Ishikawa (cell line): ENCODE measurements at regions not wholly inside any gene's neighbourhood (a gene's known extent, or its start where the extent isn't known, plus 50 kb on each side); places are given as distances from the start of the nearest gene placed in this dataset.

Experiments
- CEBPB ChIP-seq: IDR thresholded peaks from 2 replicates; pipeline ENCODE4 v1.6.1; 2012
- CREB1 ChIP-seq: IDR thresholded peaks from 2 replicates; pipeline ENCODE4 v1.6.1; 2012; ENCODE audit warnings: low read depth
- EP300 ChIP-seq: IDR thresholded peaks from 2 replicates; pipeline ENCODE4 v1.6.1; 2012; ENCODE audit warnings: borderline replicate concordance
- FOXM1 ChIP-seq: IDR thresholded peaks from 2 replicates; pipeline ENCODE4 v1.6.1; 2012; ENCODE audit warnings: low read depth, borderline replicate concordance
- TCF12 ChIP-seq: IDR thresholded peaks from 2 replicates; pipeline ENCODE4 v1.6.1; 2012; ENCODE audit warnings: low read depth
- YY1 ChIP-seq: IDR thresholded peaks from 2 replicates; pipeline ENCODE4 v1.6.1; 2012; ENCODE audit warnings: low read depth
- ZBTB7A ChIP-seq: IDR thresholded peaks from 2 replicates; pipeline ENCODE4 v1.6.1; 2012; ENCODE audit warnings: low read depth
- TF ChIP-seq, protein P1 (sequence below): IDR thresholded peaks from 2 replicates; pipeline ENCODE4 v1.6.1; 2012; ENCODE audit warnings: low read depth, mild to moderate bottlenecking
- TF ChIP-seq, protein P2 (sequence below): IDR thresholded peaks from 2 replicates; pipeline ENCODE4 v1.6.1; 2012
- TF ChIP-seq, protein P3 (sequence below): IDR thresholded peaks from 2 replicates; pipeline ENCODE4 v1.6.1; 2012

DNA sequence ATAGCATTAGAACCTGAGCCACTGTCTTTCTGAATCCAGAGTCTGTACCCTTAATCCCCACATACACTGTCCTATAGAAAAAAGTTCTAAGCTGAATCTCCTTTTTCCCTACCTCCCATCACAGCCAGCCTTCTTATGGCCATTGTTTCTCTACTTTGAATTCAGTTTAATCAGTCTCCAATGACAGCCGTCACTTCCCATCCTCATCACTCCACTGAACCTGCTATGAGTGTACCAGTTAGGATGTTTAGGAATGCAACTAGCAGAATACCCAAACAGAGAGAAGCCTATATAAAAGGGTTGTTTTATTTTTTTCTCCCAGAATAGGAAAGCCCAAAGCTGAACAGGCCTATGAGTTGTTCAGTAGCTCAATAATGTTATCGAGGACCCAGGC is 220.4 kb upstream of the NREP start:
- TF ChIP-seq CEBPB (no peak), FOXM1 (no peak), TCF12 (no peak), EP300 (no peak), CREB1 (no peak), YY1 (no peak), ZBTB7A (no peak)
- TF ChIP-seq, protein P1, sequence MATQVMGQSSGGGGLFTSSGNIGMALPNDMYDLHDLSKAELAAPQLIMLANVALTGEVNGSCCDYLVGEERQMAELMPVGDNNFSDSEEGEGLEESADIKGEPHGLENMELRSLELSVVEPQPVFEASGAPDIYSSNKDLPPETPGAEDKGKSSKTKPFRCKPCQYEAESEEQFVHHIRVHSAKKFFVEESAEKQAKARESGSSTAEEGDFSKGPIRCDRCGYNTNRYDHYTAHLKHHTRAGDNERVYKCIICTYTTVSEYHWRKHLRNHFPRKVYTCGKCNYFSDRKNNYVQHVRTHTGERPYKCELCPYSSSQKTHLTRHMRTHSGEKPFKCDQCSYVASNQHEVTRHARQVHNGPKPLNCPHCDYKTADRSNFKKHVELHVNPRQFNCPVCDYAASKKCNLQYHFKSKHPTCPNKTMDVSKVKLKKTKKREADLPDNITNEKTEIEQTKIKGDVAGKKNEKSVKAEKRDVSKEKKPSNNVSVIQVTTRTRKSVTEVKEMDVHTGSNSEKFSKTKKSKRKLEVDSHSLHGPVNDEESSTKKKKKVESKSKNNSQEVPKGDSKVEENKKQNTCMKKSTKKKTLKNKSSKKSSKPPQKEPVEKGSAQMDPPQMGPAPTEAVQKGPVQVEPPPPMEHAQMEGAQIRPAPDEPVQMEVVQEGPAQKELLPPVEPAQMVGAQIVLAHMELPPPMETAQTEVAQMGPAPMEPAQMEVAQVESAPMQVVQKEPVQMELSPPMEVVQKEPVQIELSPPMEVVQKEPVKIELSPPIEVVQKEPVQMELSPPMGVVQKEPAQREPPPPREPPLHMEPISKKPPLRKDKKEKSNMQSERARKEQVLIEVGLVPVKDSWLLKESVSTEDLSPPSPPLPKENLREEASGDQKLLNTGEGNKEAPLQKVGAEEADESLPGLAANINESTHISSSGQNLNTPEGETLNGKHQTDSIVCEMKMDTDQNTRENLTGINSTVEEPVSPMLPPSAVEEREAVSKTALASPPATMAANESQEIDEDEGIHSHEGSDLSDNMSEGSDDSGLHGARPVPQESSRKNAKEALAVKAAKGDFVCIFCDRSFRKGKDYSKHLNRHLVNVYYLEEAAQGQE = no peak
- TF ChIP-seq, protein P2, sequence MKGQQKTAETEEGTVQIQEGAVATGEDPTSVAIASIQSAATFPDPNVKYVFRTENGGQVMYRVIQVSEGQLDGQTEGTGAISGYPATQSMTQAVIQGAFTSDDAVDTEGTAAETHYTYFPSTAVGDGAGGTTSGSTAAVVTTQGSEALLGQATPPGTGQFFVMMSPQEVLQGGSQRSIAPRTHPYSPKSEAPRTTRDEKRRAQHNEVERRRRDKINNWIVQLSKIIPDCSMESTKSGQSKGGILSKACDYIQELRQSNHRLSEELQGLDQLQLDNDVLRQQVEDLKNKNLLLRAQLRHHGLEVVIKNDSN = no peak
- TF ChIP-seq, protein P3, sequence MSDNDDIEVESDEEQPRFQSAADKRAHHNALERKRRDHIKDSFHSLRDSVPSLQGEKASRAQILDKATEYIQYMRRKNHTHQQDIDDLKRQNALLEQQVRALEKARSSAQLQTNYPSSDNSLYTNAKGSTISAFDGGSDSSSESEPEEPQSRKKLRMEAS = no peak
